Stomach (tissue), 4 donors: ENCODE measurements at regions not wholly inside any gene's neighbourhood (a gene's known extent, or its start where the extent isn't known, plus 50 kb on each side); places are given as distances from the start of the nearest gene placed in this dataset.

Experiments
- CTCF ChIP-seq, 7 experiments: fragments of 450-650 bp in 4 of 7; fragments of 200-600 bp in 3 of 7; sonication (generic) in 3 of 7; IDR thresholded peaks; one replicate each; pipeline ENCODE4 v1.5.1; 2016 to 2019; ENCODE audit warnings: antibody characterized with exemption in 7 of 7, control low read depth in 2 of 7, mild to moderate bottlenecking in 1 of 7
- EP300 ChIP-seq: sonication (generic); formaldehyde crosslinking; IDR thresholded peaks from one replicate; pipeline ENCODE4 v1.6.1; 2017; ENCODE audit warnings: antibody characterized with exemption
- POLR2A ChIP-seq, 4 donors: fragments of 450-650 bp; IDR thresholded peaks; one replicate each; pipeline ENCODE4 v1.6.1; 2016; ENCODE audit warnings: antibody characterized with exemption in 4 of 4, control low read depth in 2 of 4, mild to moderate bottlenecking in 1 of 4, moderate library complexity in 1 of 4
- POLR2AphosphoS5 ChIP-seq, 3 donors: sonication (generic); formaldehyde crosslinking; IDR thresholded peaks; one replicate each; pipeline ENCODE4 v1.6.1; 2016; ENCODE audit warnings: antibody characterized with exemption in 3 of 3

GRCh38 chr18:64488698-64489097 is 339.8 kb upstream of the LINC00305 start:
- TF ChIP-seq CTCF (IDR thresholded peaks at IDR 0.05) (no peak), POLR2AphosphoS5 (IDR thresholded peaks at IDR 0.05) (no peak), EP300 (no peak), POLR2A (IDR thresholded peaks at IDR 0.05) (no peak)
